Esophagus squamous epithelium (tissue), 5 donors: ENCODE measurements at regions not wholly inside any gene's neighbourhood (a gene's known extent, or its start where the extent isn't known, plus 50 kb on each side); places are given as distances from the start of the nearest gene placed in this dataset.

Experiments used
- DNase-seq: peaks from one replicate; lab custom pipeline; 2025; lab: John Stamatoyannopoulos, UW
- H3K27ac ChIP-seq, 4 donors: fragments of 200-600 bp; sonication (generic); one replicate each; pipeline ENCODE4 v1.5.1; 2016 to 2019; ENCODE audit warnings: mild to moderate bottlenecking in 1 of 4
- H3K27me3 ChIP-seq, 4 donors: fragments of 200-600 bp; sonication (generic); 1 replicate in 3 of 4; 2 replicates in 1 of 4; pipeline versions ENCODE4 v1.5.1 to v1.6.0; 2017 to 2021; ENCODE audit warnings: antibody characterized with exemption in 1 of 4
- H3K36me3 ChIP-seq, 3 donors: fragments of 200-600 bp; sonication (generic); one replicate each; pipeline ENCODE4 v1.5.1; 2016 to 2019
- H3K4me1 ChIP-seq, 3 donors: fragments of 200-600 bp; sonication (generic); one replicate each; pipeline ENCODE4 v1.5.1; 2017 to 2019
- H3K4me3 ChIP-seq, 4 donors: fragments of 200-600 bp; sonication (generic); 1 replicate in 3 of 4; 2 replicates in 1 of 4; pipeline ENCODE4 v1.5.1; 2016 to 2019; ENCODE audit warnings: mild to moderate bottlenecking in 2 of 4, moderate library complexity in 1 of 4
- H3K9me3 ChIP-seq, 3 donors: fragments of 200-600 bp; sonication (generic); one replicate each; pipeline ENCODE4 v1.5.1; 2016 to 2019
- CTCF ChIP-seq, 6 experiments: fragments of 450-650 bp in 4 of 6; fragments of 200-600 bp in 2 of 6; sonication (generic) in 2 of 6; IDR thresholded peaks; one replicate each; pipeline ENCODE4 v1.5.1; 2016 to 2019; ENCODE audit warnings: antibody characterized with exemption in 6 of 6, mild to moderate bottlenecking in 4 of 6, moderate library complexity in 4 of 6
- POLR2A ChIP-seq, 4 donors: fragments of 450-650 bp; IDR thresholded peaks; one replicate each; pipeline ENCODE4 v1.6.1; 2017; ENCODE audit warnings: antibody characterized with exemption in 4 of 4, mild to moderate bottlenecking in 4 of 4, moderate library complexity in 3 of 4
- WGBS, 2 donors: methylation state at CpG; one replicate each; pipeline ENCODE4 v1.1.5; 2018; 5-methylcytosine and 5-hydroxymethylcytosine counted together
- intact Hi-C: fragments of 100-400 bp; cut with DNase I; formaldehyde crosslinking; loops from one replicate; pipeline ENCODE4 v1.15.0; 2022
- donor health status: DM: yes; HTN: yes; CAD: no.

- no peaks in the 10 kb centered on the region for H3K36me3 ChIP-seq
- DNase-seq, result no peak
- 62 to 94% methylated on average over 4 of the region's 4 CpGs for WGBS, 2 donors
- TF ChIP-seq POLR2A (IDR thresholded peaks at IDR 0.05) (no peak), CTCF (IDR thresholded peaks at IDR 0.05) (no peak)
- no peak overlapping the region for H3K4me3 ChIP-seq
- intact Hi-C loops, result no loop called here
- no peaks in the 10 kb centered on the region for H3K27me3 ChIP-seq
- no peaks in the 10 kb centered on the region for H3K4me1 ChIP-seq
- no peaks in the 10 kb centered on the region for H3K9me3 ChIP-seq
- H3K27ac ChIP-seq, result no peak overlapping the region
These were observed 223.8 kb downstream of the CPE start for GRCh38 chr4:165602621-165603020.

- Histone ChIP-seq H3K36me3 (no peaks in the 10 kb centered on the region), H3K4me3 (no peak overlapping the region), H3K27me3 (no peaks in the 10 kb centered on the region), H3K9me3 (no peaks in the 10 kb centered on the region), H3K27ac (no peak overlapping the region), H3K4me1 (no peaks in the 10 kb centered on the region)
- no peak for DNase-seq
- intact Hi-C loops, result no loop called here
- 61 to 62% methylated on average over 2 of the region's 2 CpGs for WGBS, 2 donors
- no peak for TF ChIP-seq CTCF (IDR thresholded peaks at IDR 0.05)
- no peak for TF ChIP-seq POLR2A (IDR thresholded peaks at IDR 0.05)
These were observed 225.4 kb downstream of the CPE start for GRCh38 chr4:165604181-165604580.

- no peak for TF ChIP-seq CTCF (IDR thresholded peaks at IDR 0.05)
- no peak for TF ChIP-seq POLR2A (IDR thresholded peaks at IDR 0.05)
- WGBS, 2 donors, result 45 to 84% methylated on average over 1 of the region's 1 CpG
- H3K27me3 ChIP-seq, result no peaks in the 10 kb centered on the region
- DNase-seq, result no peak
- H3K4me1 ChIP-seq, result peaks cover 0 to under 1% (median 0%) of the 10 kb centered on the region in 3 donors
- no peaks in the 10 kb centered on the region for H3K36me3 ChIP-seq
- H3K4me3 ChIP-seq, result no peak overlapping the region
- intact Hi-C loops, result no loop called here
- no peaks in the 10 kb centered on the region for H3K9me3 ChIP-seq
- no peak overlapping the region for H3K27ac ChIP-seq
These were observed 227.0 kb downstream of the CPE start for GRCh38 chr4:165605811-165606210.

DNA sequence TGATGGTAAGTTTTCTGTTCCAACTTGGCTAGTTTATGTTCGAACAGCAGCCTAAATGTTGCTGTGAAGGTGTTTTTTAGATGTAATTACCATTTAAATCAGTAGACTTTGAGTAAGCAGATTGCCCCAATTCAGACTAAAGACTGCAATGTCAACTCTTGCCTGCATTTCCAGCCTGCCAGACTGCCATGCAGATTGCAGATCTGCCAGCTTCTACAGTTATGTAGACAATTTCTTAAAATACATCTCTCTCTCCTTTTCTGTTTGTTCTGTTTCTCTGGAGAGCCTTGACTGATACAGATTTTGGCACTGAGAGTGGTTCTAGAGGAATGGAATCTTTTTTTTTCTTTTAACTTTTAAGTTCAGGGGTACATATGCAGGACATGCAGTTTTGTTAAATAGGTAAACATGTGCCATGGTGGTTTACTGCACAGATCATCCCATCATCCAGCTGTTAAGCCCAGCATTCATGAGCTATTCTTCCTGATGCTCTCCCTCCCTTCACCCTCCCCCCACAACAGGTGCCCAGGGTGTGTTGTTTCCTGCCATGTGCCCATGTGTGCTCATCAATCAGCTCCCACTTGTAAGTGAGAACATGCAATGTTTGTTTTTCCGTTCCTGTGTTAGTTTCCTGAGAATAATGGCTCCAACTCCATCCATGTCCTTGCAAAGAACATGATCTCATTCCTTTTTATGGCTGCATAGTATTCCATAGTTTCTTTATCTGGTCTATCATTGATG, 227.8 kb downstream of the CPE start:
- 49 to 71% methylated on average over 2 of the region's 2 CpGs for WGBS, 2 donors
- no peak for DNase-seq
- TF ChIP-seq CTCF (IDR thresholded peaks at IDR 0.05), result no peak
- TF ChIP-seq POLR2A (IDR thresholded peaks at IDR 0.05), result no peak

GRCh38 chr4:165609653-165610052, 230.8 kb downstream of the CPE start:
- TF ChIP-seq CTCF (IDR thresholded peaks at IDR 0.05), result no peak
- no peak for TF ChIP-seq POLR2A (IDR thresholded peaks at IDR 0.05)

More for the DNA sequence above, 227.8 kb downstream of the CPE start:
- Histone ChIP-seq H3K9me3 (no peaks in the 10 kb centered on the region), H3K36me3 (no peaks in the 10 kb centered on the region), H3K27me3 (no peaks in the 10 kb centered on the region), H3K4me3 (no peak overlapping the region), H3K27ac (no peak overlapping the region), H3K4me1 (peaks cover 0 to 6% (median 0%) of the 10 kb centered on the region in 3 donors)
- intact Hi-C loops, result no loop called here

More at GRCh38 chr4:165609653-165610052, 230.8 kb downstream of the CPE start:
- H3K4me3 ChIP-seq, result no peak overlapping the region
- H3K27ac ChIP-seq, result no peak overlapping the region
- peaks cover 0 to 6% (median 0%) of the 10 kb centered on the region in 3 donors for H3K4me1 ChIP-seq
- intact Hi-C loops, result no loop called here
- H3K9me3 ChIP-seq, result no peaks in the 10 kb centered on the region
- no peak for DNase-seq
- 93 to 95% methylated on average over 2 of the region's 2 CpGs for WGBS, 2 donors
- H3K27me3 ChIP-seq, result no peaks in the 10 kb centered on the region
- no peaks in the 10 kb centered on the region for H3K36me3 ChIP-seq
